Body of pancreas (tissue), 4 donors: ENCODE measurements at regions not wholly inside any gene's neighbourhood (a gene's known extent, or its start where the extent isn't known, plus 50 kb on each side); places are given as distances from the start of the nearest gene placed in this dataset.
A peak's percentile ranks its signal among the peaks of the same experiment; 100 is the strongest.

ENCODE experiments used
- ATAC-seq: fragments of 150-250 bp; one replicate; pipeline ENCODE4 v1.9.1; 2016
- DNase-seq, 4 donors: peaks; one replicate each; pipeline ENCODE4 v3.0.0-alpha.2; 2019
- H3K27ac ChIP-seq, 4 donors: fragments of 200-600 bp; sonication (generic); 1 replicate in 3 of 4; 2 replicates in 1 of 4; pipeline versions ENCODE4 v1.5.1 to v1.6.1; 2016 to 2019; ENCODE audit warnings: mild to moderate bottlenecking in 1 of 4, mixed read lengths in 1 of 4, moderate library complexity in 1 of 4
- H3K27me3 ChIP-seq, 2 donors: fragments of 200-600 bp; sonication (generic); one replicate each; pipeline ENCODE4 v1.6.0; 2016; ENCODE audit warnings: mild to moderate bottlenecking in 1 of 2
- H3K36me3 ChIP-seq, 2 donors: fragments of 200-600 bp; sonication (generic); replicated peaks in 1 of 2; 2 replicates each; pipeline ENCODE4 v1.5.1; 2016; ENCODE audit warnings: low read depth in 2 of 2; ENCODE audit not compliant: insufficient read depth in 1 of 2
- H3K4me1 ChIP-seq: fragments of 200-600 bp; sonication (generic); one replicate; pipeline ENCODE4 v1.6.0; 2016
- H3K4me3 ChIP-seq, 2 donors: fragments of 200-600 bp; sonication (generic); 1 replicate in 1 of 2; 2 replicates in 1 of 2; pipeline ENCODE4 v1.5.1; 2016 to 2019
- H3K9me3 ChIP-seq, 3 donors: fragments of 200-600 bp; sonication (generic); 1 replicate in 2 of 3; 2 replicates in 1 of 3; pipeline ENCODE4 v1.5.1; 2016
- CTCF ChIP-seq, 7 experiments: fragments of 450-650 bp in 4 of 7; fragments of 200-600 bp in 3 of 7; sonication (generic) in 3 of 7; IDR thresholded peaks; one replicate each; pipeline ENCODE4 v1.5.1; 2016 to 2019; ENCODE audit warnings: antibody characterized with exemption in 7 of 7
- POLR2A ChIP-seq, 3 donors: fragments of 450-650 bp; IDR thresholded peaks; one replicate each; pipeline ENCODE4 v1.6.1; 2016; ENCODE audit warnings: antibody characterized with exemption in 3 of 3, mild to moderate bottlenecking in 2 of 3
- WGBS, 2 donors: methylation state at CpG; one replicate each; pipeline ENCODE4 v1.1.5; 2017; 5-methylcytosine and 5-hydroxymethylcytosine counted together
- intact Hi-C: fragments of 100-400 bp; cut with DNase I; formaldehyde crosslinking; loops from one replicate; pipeline ENCODE4 v1.15.1; 2023

GRCh38 chr10:83869898-83870297 is 269.4 kb upstream of the GHITM start:
- no peak for DNase-seq
- H3K4me3 ChIP-seq, result no peak overlapping the region
- H3K4me1 ChIP-seq, result no peaks in the 10 kb centered on the region
- H3K36me3 ChIP-seq, result no peaks in the 10 kb centered on the region
- no peak overlapping the region for H3K27ac ChIP-seq
- WGBS, 2 donors, result 73 to 80% methylated on average over 6 of the region's 6 CpGs
- intact Hi-C loops, result no loop called here
- no peak for ATAC-seq
- H3K9me3 ChIP-seq, result no peaks in the 10 kb centered on the region
- no peaks in the 10 kb centered on the region for H3K27me3 ChIP-seq
- TF ChIP-seq POLR2A (IDR thresholded peaks at IDR 0.05) (no peak), CTCF (IDR thresholded peaks at IDR 0.05) (no peak)

GRCh38 chr10:83871187-83872081 is 267.9 kb upstream of the GHITM start:
- Histone ChIP-seq H3K27ac (no peak overlapping the region), H3K4me1 (no peaks in the 10 kb centered on the region), H3K4me3 (no peak overlapping the region), H3K9me3 (no peaks in the 10 kb centered on the region), H3K36me3 (no peaks in the 10 kb centered on the region), H3K27me3 (no peaks in the 10 kb centered on the region)
- ATAC-seq (peak; percentile 85), DNase-seq (peak; percentile 70 to 75 (median 74))
- 21 to 23% methylated on average over 18 of the region's 18 CpGs for WGBS, 2 donors
- intact Hi-C loops, result no loop called here
- TF ChIP-seq POLR2A (IDR thresholded peaks at IDR 0.05), result no peak
- peak; percentile 71 to 95 (median 89) for TF ChIP-seq CTCF (IDR thresholded peaks at IDR 0.05)

GRCh38 chr10:83880252-83880791 is 259.0 kb upstream of the GHITM start:
- intact Hi-C loops, result no loop called here
- no peaks in the 10 kb centered on the region for H3K36me3 ChIP-seq
- WGBS, 2 donors, result 76 to 77% methylated on average over 8 of the region's 8 CpGs
- ATAC-seq (no peak), DNase-seq (no peak)
- H3K4me1 ChIP-seq, result peaks cover 12% of the 10 kb centered on the region
- TF ChIP-seq POLR2A (IDR thresholded peaks at IDR 0.05) (no peak), CTCF (IDR thresholded peaks at IDR 0.05) (no peak)
- no peaks in the 10 kb centered on the region for H3K27me3 ChIP-seq
- H3K27ac ChIP-seq, result no peak overlapping the region
- no peaks in the 10 kb centered on the region for H3K9me3 ChIP-seq
- H3K4me3 ChIP-seq, result no peak overlapping the region

GRCh38 chr10:83881661-83882060 is 257.6 kb upstream of the GHITM start:
- peak overlapping the region in 1 of 4 donors; percentile 21 for H3K27ac ChIP-seq
- no peaks in the 10 kb centered on the region for H3K27me3 ChIP-seq
- DNase-seq (peak in 1 of 4 donors; percentile 4), ATAC-seq (peak; percentile 50)
- H3K36me3 ChIP-seq, result no peaks in the 10 kb centered on the region
- intact Hi-C loops, result no loop called here
- H3K4me1 ChIP-seq, result peaks cover 12% of the 10 kb centered on the region
- no peak for TF ChIP-seq POLR2A (IDR thresholded peaks at IDR 0.05)
- TF ChIP-seq CTCF (IDR thresholded peaks at IDR 0.05), result no peak
- H3K9me3 ChIP-seq, result no peaks in the 10 kb centered on the region
- H3K4me3 ChIP-seq, result no peak overlapping the region
- WGBS, 2 donors, result 6 to 13% methylated on average over 1 of the region's 1 CpG
